ENCODE measurements at regions not wholly inside any gene's neighbourhood (a gene's known extent, or its start where the extent isn't known, plus 50 kb on each side); places are given as distances from the start of the nearest gene placed in this dataset.

DNA sequence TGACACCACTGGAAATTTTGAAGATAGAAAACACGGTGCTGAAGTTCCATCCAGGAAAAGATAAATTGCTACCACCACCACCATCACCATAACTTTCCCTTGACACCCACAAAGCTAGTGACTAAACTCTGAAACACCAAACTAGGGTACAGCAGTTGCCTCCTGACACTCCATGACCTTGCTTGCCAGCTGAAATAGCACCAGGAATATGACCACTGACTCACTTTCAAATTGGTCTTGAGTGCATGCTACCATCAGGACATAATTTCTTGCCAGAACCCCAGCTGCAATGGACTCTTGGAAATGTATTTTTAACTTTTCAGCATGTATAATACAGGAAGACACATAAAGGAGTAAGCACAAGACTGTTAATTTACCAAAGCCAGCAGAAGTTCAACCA is 283.3 kb downstream of the CENPC start:
- TF ChIP-seq, protein P1, sequence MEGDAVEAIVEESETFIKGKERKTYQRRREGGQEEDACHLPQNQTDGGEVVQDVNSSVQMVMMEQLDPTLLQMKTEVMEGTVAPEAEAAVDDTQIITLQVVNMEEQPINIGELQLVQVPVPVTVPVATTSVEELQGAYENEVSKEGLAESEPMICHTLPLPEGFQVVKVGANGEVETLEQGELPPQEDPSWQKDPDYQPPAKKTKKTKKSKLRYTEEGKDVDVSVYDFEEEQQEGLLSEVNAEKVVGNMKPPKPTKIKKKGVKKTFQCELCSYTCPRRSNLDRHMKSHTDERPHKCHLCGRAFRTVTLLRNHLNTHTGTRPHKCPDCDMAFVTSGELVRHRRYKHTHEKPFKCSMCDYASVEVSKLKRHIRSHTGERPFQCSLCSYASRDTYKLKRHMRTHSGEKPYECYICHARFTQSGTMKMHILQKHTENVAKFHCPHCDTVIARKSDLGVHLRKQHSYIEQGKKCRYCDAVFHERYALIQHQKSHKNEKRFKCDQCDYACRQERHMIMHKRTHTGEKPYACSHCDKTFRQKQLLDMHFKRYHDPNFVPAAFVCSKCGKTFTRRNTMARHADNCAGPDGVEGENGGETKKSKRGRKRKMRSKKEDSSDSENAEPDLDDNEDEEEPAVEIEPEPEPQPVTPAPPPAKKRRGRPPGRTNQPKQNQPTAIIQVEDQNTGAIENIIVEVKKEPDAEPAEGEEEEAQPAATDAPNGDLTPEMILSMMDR (conservative IDR thresholded peaks at IDR 0.05) = no peak
- no peak overlapping the region for H3K27ac ChIP-seq

DNA sequence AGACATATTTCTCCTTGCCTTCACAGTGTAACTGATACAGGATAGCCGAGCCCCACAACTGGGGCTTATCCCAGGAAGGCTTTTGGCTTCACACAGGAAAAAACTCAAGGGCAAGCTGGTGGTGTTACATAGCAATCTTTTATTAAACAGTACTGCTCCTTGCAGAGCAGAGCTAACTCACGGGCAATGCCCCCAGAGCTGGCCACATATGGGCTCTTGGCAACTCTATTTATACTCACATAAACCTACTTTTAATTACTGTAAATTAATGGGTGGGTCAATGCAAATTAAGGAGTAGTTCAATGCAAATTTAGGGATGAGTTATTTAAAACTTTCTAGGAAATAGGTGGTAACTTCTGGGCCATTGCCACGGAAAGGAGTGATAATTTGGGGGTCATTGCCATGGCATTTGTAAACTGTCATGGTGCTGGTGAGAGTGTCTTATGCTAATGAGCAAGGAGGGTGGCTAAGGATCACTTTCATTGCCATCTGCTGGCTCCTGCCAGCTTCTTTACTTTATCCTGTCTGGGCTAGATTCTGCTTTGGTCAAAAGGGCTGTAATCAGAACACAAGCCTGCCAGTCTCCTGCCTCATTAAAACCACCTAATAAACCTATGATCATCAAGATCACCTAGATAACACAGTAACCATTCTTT is 288.8 kb downstream of the CENPC start:
- H3K27ac ChIP-seq = no peak overlapping the region
- TF ChIP-seq, protein P1 (conservative IDR thresholded peaks at IDR 0.05) = no peak

DNA sequence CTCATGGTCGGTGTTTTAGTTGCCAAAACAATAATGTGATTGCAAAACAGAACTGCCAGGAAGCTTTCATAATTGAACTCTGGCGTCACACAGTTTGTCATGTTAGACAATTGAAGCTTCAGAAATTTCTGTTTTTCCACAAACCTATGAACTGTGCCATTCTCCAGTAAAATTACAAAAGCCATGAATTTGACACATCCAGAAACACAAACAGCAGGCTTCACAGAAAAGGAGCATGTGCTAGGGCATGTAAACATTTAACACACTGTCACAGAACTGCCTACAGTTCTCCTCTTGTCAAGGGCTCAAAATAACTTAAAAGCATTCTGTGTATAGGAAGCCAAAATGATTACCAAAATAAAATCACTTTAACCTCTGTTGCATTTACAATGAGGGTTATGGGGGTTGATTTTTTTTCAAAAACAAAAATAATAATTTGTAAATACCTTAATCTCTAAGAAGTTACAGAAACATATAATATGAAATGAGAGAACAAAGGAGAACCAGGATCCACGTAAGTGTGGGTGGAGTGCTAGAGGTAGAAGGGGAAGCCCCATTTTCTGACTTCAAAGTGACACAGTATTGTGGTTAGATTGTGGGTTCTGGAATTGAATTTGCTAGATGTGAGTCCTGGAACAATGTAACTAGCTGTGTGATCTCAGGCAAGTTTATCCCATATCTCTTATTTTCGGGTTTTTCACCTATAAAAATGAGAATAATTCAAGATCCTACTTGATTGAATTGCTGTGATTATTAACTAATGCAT is 295.0 kb downstream of the CENPC start:
- TF ChIP-seq, protein P1 (conservative IDR thresholded peaks at IDR 0.05) = no peak

DNA sequence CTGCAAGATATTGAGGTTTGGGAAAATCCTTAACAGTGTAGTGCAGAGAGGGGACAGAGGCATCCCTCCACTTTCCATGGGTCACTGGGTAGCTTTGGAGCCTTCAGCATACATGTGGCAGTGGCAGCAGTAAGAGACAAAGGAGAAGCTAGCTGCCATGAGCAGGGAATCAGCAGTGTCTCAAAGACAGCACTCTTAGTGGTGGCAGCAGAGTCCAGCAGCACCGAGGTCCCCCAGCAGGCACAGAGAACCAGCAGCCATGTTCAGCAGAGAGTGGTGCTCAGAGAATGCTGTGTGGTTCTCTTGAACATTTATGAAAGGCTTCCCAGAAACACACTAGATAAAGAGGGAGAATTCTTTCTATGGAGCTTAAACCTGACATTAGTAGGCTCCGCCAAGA is 308.5 kb downstream of the CENPC start:
- TF ChIP-seq, protein P1 (conservative IDR thresholded peaks at IDR 0.05) = no peak
- H3K27ac ChIP-seq = no peak overlapping the region

More for the DNA sequence above, 295.0 kb downstream of the CENPC start:
- no peak overlapping the region for H3K27ac ChIP-seq

DNA sequence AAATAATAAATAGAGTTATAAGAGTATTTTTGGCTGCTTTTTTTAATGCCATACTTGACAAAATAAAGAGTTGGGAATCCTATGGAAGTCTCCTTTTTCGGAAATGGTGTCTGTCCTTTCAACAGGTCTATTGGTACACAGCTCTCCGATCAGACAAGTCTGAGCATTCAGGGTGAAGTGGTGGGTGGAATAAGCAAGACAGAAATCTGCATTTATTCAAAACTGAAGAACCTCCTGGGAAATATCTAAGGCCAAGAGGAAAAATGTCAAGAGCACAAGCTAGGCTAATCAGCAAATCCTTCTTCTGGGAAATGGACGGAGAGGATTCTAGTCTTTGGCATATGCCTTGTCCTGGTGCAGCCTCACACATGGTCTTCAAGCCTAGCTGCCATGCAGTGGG is 309.0 kb downstream of the CENPC start:
- TF ChIP-seq, protein P1 (conservative IDR thresholded peaks at IDR 0.05) = no peak
- H3K27ac ChIP-seq = no peak overlapping the region

DNA sequence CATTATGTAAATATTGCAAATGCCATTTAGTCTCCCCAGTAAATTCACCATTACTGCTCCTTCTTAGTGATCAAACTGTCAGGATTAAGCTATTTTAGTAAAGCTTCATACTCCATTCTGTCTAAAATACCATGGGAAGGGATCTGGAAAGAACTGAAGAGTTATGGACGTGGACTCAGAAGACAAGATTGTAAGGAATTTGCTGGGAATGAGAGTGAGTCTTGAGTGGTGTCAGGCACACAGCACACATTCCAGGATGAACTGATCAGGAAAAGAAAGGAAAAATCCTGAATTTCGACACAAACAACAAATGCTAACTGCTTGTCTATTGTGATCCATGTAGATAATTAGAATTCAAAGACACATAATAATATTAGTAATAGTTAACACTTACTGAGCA is 311.0 kb downstream of the CENPC start:
- no peak overlapping the region for H3K27ac ChIP-seq
- TF ChIP-seq, protein P1 (conservative IDR thresholded peaks at IDR 0.05) = no peak

DNA sequence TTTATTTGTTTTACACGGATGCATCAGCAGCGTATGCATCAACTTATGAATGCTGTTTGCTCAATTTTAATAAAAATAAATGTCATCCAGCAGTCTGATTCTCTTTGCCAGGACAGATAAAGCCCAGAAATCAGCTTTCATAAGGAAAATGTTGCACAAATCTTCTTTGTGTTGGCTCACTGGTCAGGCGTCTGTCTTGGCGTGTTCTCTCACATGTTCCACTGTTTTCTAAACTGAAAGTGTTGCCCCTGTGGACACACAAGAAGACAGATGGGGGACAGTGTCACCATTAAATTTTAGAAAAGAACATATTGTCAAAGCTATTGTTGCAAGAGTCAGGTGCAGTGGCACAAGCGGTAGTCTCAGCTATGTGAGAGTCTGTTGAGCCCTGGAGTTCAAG is 316.2 kb downstream of the CENPC start:
- no peak overlapping the region for H3K27ac ChIP-seq
- TF ChIP-seq, protein P1 (conservative IDR thresholded peaks at IDR 0.05) = no peak
